ENCODE measurements at regions not wholly inside any gene's neighbourhood (a gene's known extent, or its start where the extent isn't known, plus 50 kb on each side); places are given as distances from the start of the nearest gene placed in this dataset.

DNA sequence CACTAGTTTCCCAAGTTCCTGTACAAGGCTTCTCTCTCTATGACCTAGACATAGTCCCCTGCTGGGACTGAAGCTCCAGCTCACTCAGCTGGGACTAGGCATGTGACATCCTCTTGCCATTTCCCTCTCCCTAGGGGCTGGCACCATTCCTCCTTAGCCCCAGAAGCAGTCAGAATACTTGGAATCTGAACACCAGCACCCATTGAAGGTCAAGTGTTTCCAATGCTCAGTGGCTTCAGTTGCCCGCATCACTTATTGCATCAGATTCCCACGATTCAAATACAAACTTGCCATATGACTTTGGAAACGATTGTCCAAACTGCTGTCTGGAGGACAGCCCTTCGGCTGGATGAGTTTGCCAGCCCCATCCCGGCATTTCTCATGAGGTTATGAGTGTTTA lies 65.5 kb upstream of the HOPX start:
- TF ChIP-seq CBX5 (IDR thresholded peaks at IDR 0.05; ENCODE audit: low read depth, low read length) (no peak), RFX5 (IDR thresholded peaks at IDR 0.05; ENCODE audit: borderline replicate concordance, low read depth, low read length) (no peak)
- TF ChIP-seq, protein P1, sequence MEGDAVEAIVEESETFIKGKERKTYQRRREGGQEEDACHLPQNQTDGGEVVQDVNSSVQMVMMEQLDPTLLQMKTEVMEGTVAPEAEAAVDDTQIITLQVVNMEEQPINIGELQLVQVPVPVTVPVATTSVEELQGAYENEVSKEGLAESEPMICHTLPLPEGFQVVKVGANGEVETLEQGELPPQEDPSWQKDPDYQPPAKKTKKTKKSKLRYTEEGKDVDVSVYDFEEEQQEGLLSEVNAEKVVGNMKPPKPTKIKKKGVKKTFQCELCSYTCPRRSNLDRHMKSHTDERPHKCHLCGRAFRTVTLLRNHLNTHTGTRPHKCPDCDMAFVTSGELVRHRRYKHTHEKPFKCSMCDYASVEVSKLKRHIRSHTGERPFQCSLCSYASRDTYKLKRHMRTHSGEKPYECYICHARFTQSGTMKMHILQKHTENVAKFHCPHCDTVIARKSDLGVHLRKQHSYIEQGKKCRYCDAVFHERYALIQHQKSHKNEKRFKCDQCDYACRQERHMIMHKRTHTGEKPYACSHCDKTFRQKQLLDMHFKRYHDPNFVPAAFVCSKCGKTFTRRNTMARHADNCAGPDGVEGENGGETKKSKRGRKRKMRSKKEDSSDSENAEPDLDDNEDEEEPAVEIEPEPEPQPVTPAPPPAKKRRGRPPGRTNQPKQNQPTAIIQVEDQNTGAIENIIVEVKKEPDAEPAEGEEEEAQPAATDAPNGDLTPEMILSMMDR (IDR thresholded peaks at IDR 0.05; ENCODE audit: control extremely low read depth in 1 of 3, insufficient read depth in 1 of 3, low read depth in 1 of 3, low read length in 3 of 3), result no peak

All from H1 (cell line).